Ascending aorta (tissue), 2 donors: ENCODE measurements at regions not wholly inside any gene's neighbourhood (a gene's known extent, or its start where the extent isn't known, plus 50 kb on each side); places are given as distances from the start of the nearest gene placed in this dataset.

Experiments used
- DNase-seq, 2 donors: peaks; one replicate each; pipeline ENCODE4 v3.0.0-alpha.2; 2019; ENCODE audit warnings: low spot score in 2 of 2
- H3K27ac ChIP-seq, 2 donors: fragments of 200-600 bp; sonication (generic); one replicate each; pipeline ENCODE4 v1.5.1; 2016 to 2017; ENCODE audit warnings: mild to moderate bottlenecking in 1 of 2
- H3K27me3 ChIP-seq: fragments of 200-600 bp; sonication (generic); one replicate; pipeline ENCODE4 v1.5.1; 2017
- H3K36me3 ChIP-seq, 2 donors: fragments of 200-600 bp; sonication (generic); one replicate each; pipeline ENCODE4 v1.5.1; 2016
- H3K4me1 ChIP-seq, 2 donors: fragments of 200-600 bp; sonication (generic); one replicate each; pipeline ENCODE4 v1.5.1; 2016 to 2017; ENCODE audit warnings: mild to moderate bottlenecking in 1 of 2
- H3K4me3 ChIP-seq, 2 donors: fragments of 200-600 bp; sonication (generic); one replicate each; pipeline ENCODE4 v1.5.1; 2016 to 2017; ENCODE audit warnings: mild to moderate bottlenecking in 1 of 2
- H3K9me3 ChIP-seq, 2 donors: fragments of 200-600 bp; sonication (generic); one replicate each; pipeline ENCODE4 v1.5.1; 2016
- CTCF ChIP-seq, 3 experiments: fragments of 200-600 bp in 2 of 3; fragments of 450-650 bp in 1 of 3; sonication (generic) in 2 of 3; IDR thresholded peaks; one replicate each; pipeline ENCODE4 v1.5.1; 2016 to 2019; ENCODE audit warnings: antibody characterized with exemption in 3 of 3, mild to moderate bottlenecking in 1 of 3, moderate library complexity in 1 of 3
- intact Hi-C: fragments of 100-400 bp; cut with DNase I; formaldehyde crosslinking; loops from one replicate; pipeline ENCODE4 v1.15.1; 2023

- intact Hi-C loops: no loop called here
- H3K27me3 ChIP-seq: no peaks in the 10 kb centered on the region
- DNase-seq: no peak
- no peak overlapping the region for H3K27ac ChIP-seq
- no peaks in the 10 kb centered on the region for H3K4me1 ChIP-seq
- TF ChIP-seq CTCF (IDR thresholded peaks at IDR 0.05): no peak
- H3K36me3 ChIP-seq: no peaks in the 10 kb centered on the region
- H3K4me3 ChIP-seq: no peak overlapping the region
- H3K9me3 ChIP-seq: no peaks in the 10 kb centered on the region
Observed at GRCh38 chr5:52409835-52410234, 377.9 kb upstream of the ITGA1 start.

GRCh38 chr5:52419357-52419756, 368.4 kb upstream of the ITGA1 start:
- H3K9me3 ChIP-seq: no peaks in the 10 kb centered on the region
- TF ChIP-seq CTCF (IDR thresholded peaks at IDR 0.05): no peak

GRCh38 chr5:52427615-52428014, 360.1 kb upstream of the ITGA1 start:
- intact Hi-C loops: no loop called here
- H3K27ac ChIP-seq: no peak overlapping the region
- no peak overlapping the region for H3K4me3 ChIP-seq
- H3K36me3 ChIP-seq: no peaks in the 10 kb centered on the region
- no peaks in the 10 kb centered on the region for H3K4me1 ChIP-seq
- DNase-seq: no peak
- H3K27me3 ChIP-seq: no peaks in the 10 kb centered on the region
- TF ChIP-seq CTCF (IDR thresholded peaks at IDR 0.05): no peak
- no peaks in the 10 kb centered on the region for H3K9me3 ChIP-seq

More at GRCh38 chr5:52419357-52419756, 368.4 kb upstream of the ITGA1 start:
- H3K27ac ChIP-seq: no peak overlapping the region
- intact Hi-C loops: no loop called here
- no peak overlapping the region for H3K4me3 ChIP-seq
- DNase-seq: no peak
- H3K4me1 ChIP-seq: no peaks in the 10 kb centered on the region
- no peaks in the 10 kb centered on the region for H3K36me3 ChIP-seq
- H3K27me3 ChIP-seq: no peaks in the 10 kb centered on the region

GRCh38 chr5:52428977-52429489, 358.7 kb upstream of the ITGA1 start:
- H3K4me3 ChIP-seq: no peak overlapping the region
- no peaks in the 10 kb centered on the region for H3K4me1 ChIP-seq
- intact Hi-C loops: no loop called here
- TF ChIP-seq CTCF (IDR thresholded peaks at IDR 0.05): no peak
- H3K27me3 ChIP-seq: no peaks in the 10 kb centered on the region
- H3K36me3 ChIP-seq: no peaks in the 10 kb centered on the region
- no peaks in the 10 kb centered on the region for H3K9me3 ChIP-seq
- no peak for DNase-seq
- no peak overlapping the region for H3K27ac ChIP-seq

GRCh38 chr5:52441768-52442167, 345.9 kb upstream of the ITGA1 start:
- Histone ChIP-seq H3K27ac (no peak overlapping the region), H3K9me3 (peaks cover 0 to 8% of the 10 kb centered on the region in 2 donors), H3K27me3 (no peaks in the 10 kb centered on the region), H3K4me3 (no peak overlapping the region), H3K4me1 (no peaks in the 10 kb centered on the region), H3K36me3 (no peaks in the 10 kb centered on the region)
- intact Hi-C loops: no loop called here
- TF ChIP-seq CTCF (IDR thresholded peaks at IDR 0.05): no peak
- no peak for DNase-seq

GRCh38 chr5:52443187-52443586, 344.5 kb upstream of the ITGA1 start:
- Histone ChIP-seq H3K4me3 (no peak overlapping the region), H3K36me3 (no peaks in the 10 kb centered on the region), H3K27me3 (no peaks in the 10 kb centered on the region), H3K4me1 (no peaks in the 10 kb centered on the region), H3K9me3 (peaks cover 0 to 8% of the 10 kb centered on the region in 2 donors), H3K27ac (no peak overlapping the region)
- DNase-seq: no peak
- no peak for TF ChIP-seq CTCF (IDR thresholded peaks at IDR 0.05)
- intact Hi-C loops: no loop called here
